Transverse colon (tissue), 4 donors: ENCODE measurements at regions not wholly inside any gene's neighbourhood (a gene's known extent, or its start where the extent isn't known, plus 50 kb on each side); places are given as distances from the start of the nearest gene placed in this dataset.

Source experiments
- DNase-seq: peaks from one replicate; pipeline ENCODE4 v3.0.0-alpha.2; 2019
- H3K27ac ChIP-seq, 4 donors: fragments of 200-600 bp; sonication (generic); 2 replicates each; pipeline ENCODE4 v1.5.1; 2016 to 2018; ENCODE audit warnings: inconsistent platforms in 4 of 4
- H3K27me3 ChIP-seq: fragments of 200-600 bp; sonication (generic); 2 replicates; pipeline ENCODE4 v1.5.1; 2017; ENCODE audit warnings: inconsistent platforms
- H3K36me3 ChIP-seq, 4 donors: fragments of 200-600 bp; sonication (generic); 2 replicates each; pipeline ENCODE4 v1.5.1; 2017 to 2019; ENCODE audit warnings: inconsistent platforms in 4 of 4
- H3K4me1 ChIP-seq, 4 donors: fragments of 200-600 bp; sonication (generic); 2 replicates each; pipeline ENCODE4 v1.5.1; 2017 to 2020; ENCODE audit warnings: inconsistent platforms in 4 of 4
- H3K4me3 ChIP-seq, 4 donors: fragments of 200-600 bp; sonication (generic); 1 replicate in 1 of 4; 2 replicates in 3 of 4; pipeline versions ENCODE4 v1.5.1 to v1.6.1; 2017 to 2019; ENCODE audit warnings: inconsistent platforms in 4 of 4
- H3K9me3 ChIP-seq, 2 donors: fragments of 200-600 bp; sonication (generic); 2 replicates each; pipeline ENCODE4 v1.5.1; 2017 to 2019; ENCODE audit warnings: inconsistent platforms in 2 of 2
- EP300 ChIP-seq: sonication (generic); formaldehyde crosslinking; IDR thresholded peaks from one replicate; pipeline ENCODE4 v1.6.1; 2017; ENCODE audit warnings: antibody characterized with exemption, low read depth
- POLR2A ChIP-seq: fragments of 450-650 bp; IDR thresholded peaks from one replicate; pipeline ENCODE4 v1.6.1; 2016; ENCODE audit warnings: antibody characterized with exemption, mild to moderate bottlenecking, moderate library complexity
- POLR2AphosphoS5 ChIP-seq, 3 donors: sonication (generic); formaldehyde crosslinking; IDR thresholded peaks; one replicate each; pipeline ENCODE4 v1.6.1; 2016; ENCODE audit warnings: antibody characterized with exemption in 3 of 3
- WGBS, 2 donors: methylation state at CpG; one replicate each; pipeline ENCODE4 v1.1.5; 2018; ENCODE audit warnings: low coverage in 1 of 2; 5-methylcytosine and 5-hydroxymethylcytosine counted together
- in situ Hi-C, 4 donors: fragments of 200-750 bp; cut with MboI; loops; one replicate each; pipeline versions ENCODE4 v1.15.0 to v1.15.1; 2017; ENCODE audit warnings: low sequenced_read_pairs in 3 of 4, low pct_ligation_motif_present in 1 of 4, low pct_unique_long_range_greater_than_20kb in 1 of 4
- intact Hi-C: fragments of 100-400 bp; cut with DNase I; formaldehyde crosslinking; loops from one replicate; pipeline ENCODE4 v1.15.1; 2023; ENCODE audit warnings: low total_unique reads
- TF ChIP-seq, protein P1 (sequence below), 5 experiments: fragments of 200-600 bp in 3 of 5; fragments of 450-650 bp in 2 of 5; sonication (generic) in 3 of 5; IDR thresholded peaks; 1 replicate in 2 of 5; 2 replicates in 3 of 5; pipeline ENCODE4 v1.5.1; 2016 to 2017; ENCODE audit warnings: antibody characterized with exemption in 5 of 5, inconsistent platforms in 3 of 5, mild to moderate bottlenecking in 2 of 5, moderate library complexity in 1 of 5

GRCh38 chr1:173410133-173410793 lies 66.9 kb upstream of the PRDX6 start:
- Histone ChIP-seq H3K36me3 (no peaks in the 10 kb centered on the region), H3K4me3 (no peak overlapping the region), H3K9me3 (no peaks in the 10 kb centered on the region), H3K27me3 (no peaks in the 10 kb centered on the region), H3K4me1 (peaks cover 0 to 12% (median 7%) of the 10 kb centered on the region in 4 donors), H3K27ac (peak overlapping the region in 1 of 4 donors; percentile 6)
- 73 to 97% methylated on average over 3 to 4 of the region's 4 CpGs for WGBS, 2 donors
- TF ChIP-seq, protein P1, sequence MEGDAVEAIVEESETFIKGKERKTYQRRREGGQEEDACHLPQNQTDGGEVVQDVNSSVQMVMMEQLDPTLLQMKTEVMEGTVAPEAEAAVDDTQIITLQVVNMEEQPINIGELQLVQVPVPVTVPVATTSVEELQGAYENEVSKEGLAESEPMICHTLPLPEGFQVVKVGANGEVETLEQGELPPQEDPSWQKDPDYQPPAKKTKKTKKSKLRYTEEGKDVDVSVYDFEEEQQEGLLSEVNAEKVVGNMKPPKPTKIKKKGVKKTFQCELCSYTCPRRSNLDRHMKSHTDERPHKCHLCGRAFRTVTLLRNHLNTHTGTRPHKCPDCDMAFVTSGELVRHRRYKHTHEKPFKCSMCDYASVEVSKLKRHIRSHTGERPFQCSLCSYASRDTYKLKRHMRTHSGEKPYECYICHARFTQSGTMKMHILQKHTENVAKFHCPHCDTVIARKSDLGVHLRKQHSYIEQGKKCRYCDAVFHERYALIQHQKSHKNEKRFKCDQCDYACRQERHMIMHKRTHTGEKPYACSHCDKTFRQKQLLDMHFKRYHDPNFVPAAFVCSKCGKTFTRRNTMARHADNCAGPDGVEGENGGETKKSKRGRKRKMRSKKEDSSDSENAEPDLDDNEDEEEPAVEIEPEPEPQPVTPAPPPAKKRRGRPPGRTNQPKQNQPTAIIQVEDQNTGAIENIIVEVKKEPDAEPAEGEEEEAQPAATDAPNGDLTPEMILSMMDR (IDR thresholded peaks at IDR 0.05) = no peak
- TF ChIP-seq POLR2AphosphoS5 (IDR thresholded peaks at IDR 0.05) = no peak
- TF ChIP-seq POLR2A = no peak
- no peak for TF ChIP-seq EP300
- DNase-seq = no peak
- intact Hi-C loops = no loop called here
- in situ Hi-C loops = loop anchor here in 3 of 4 donors (10.0 to 25.0 kb wide), 2 partner anchors 665 to 673 kb away; no protein-coding TSS in a partner anchor

DNA sequence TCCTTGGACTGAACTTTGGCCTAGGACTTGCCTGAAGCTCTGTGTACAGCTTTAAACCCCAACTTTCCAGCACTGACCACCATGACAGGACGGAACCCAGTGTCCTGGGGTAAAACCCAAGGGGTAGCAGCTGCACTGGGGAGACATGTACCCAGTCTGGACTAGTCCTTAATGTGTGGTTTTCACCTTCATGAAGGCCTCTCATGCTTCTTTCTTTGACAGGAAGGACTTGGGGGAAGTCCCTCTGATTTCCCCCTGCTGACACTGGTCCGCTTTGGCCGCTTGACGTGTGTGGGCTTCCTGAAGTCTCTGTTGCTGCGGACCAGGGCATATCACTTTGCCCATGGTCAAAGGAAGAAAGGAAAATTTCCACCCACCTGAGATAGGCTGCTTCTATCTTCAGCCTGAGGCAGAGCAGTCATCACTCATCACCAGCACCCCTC lies 66.3 kb upstream of the PRDX6 start:
- Histone ChIP-seq H3K27me3 (no peaks in the 10 kb centered on the region), H3K36me3 (no peaks in the 10 kb centered on the region), H3K4me1 (peaks cover 0 to 12% (median 7%) of the 10 kb centered on the region in 4 donors), H3K9me3 (no peaks in the 10 kb centered on the region), H3K27ac (no peak overlapping the region), H3K4me3 (no peak overlapping the region)
- in situ Hi-C loops = loop anchor here in 3 of 4 donors (10.0 to 25.0 kb wide), 2 partner anchors 666 to 674 kb away; no protein-coding TSS in a partner anchor
- whole genome bisulfite sequencing, 2 donors = 77% methylated on average over 5 of the region's 5 CpGs; no CpG with 5 or more reads in 1 of the 2 donors
- TF ChIP-seq POLR2A (no peak), EP300 (no peak), POLR2AphosphoS5 (IDR thresholded peaks at IDR 0.05) (no peak)
- TF ChIP-seq, protein P1 (IDR thresholded peaks at IDR 0.05) = no peak
- intact Hi-C loops = no loop called here
- DNase-seq = no peak

DNA sequence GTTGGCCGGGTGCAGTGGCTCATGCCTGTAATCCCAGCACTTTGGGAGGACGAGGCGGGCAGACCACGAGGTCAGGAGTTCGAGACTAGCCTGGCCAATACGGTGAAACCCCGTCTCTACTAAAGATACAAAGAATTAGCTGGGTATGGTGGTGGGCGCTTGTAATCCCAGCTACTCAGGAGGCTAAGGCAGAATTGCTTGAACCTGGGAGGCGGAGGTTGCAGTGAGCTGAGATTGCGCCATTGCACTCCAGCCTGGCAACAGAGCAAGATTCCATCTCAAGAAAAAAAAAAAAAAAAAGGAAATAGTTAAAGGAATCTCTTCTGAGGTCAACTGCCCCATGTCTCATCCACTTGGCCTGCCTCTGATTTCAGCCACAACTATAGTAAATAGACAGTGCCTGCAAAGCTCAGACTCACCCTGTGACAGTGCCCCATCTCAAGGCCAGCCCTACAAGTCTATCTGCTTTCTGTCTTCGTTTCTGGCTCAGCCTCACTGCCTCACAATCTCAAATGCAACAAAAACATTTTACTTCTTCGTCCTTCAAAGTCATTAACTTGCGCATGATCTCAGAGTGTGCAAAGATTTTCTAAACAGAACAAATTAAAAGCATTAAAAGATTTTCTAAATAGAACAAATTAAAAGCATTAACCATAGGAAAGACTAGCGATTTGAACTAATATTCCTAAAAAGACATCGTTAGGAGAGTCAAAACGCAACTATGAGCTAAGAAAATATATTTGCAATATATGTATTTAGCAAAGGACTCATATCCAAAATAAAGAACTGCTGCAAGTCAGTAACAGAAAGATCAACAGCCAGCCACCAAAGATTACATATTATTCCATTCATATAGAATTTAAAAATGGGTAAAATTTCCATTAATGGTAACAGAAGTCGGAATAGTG lies 65.0 kb upstream of the PRDX6 start:
- Histone ChIP-seq H3K36me3 (no peaks in the 10 kb centered on the region), H3K9me3 (no peaks in the 10 kb centered on the region), H3K4me1 (peaks cover 0 to 2% (median under 1%) of the 10 kb centered on the region in 4 donors), H3K27ac (no peak overlapping the region), H3K27me3 (no peaks in the 10 kb centered on the region), H3K4me3 (no peak overlapping the region)
- no peak for DNase-seq
- WGBS, 2 donors = 72 to 84% methylated on average over 10 to 17 of the region's 17 CpGs
- TF ChIP-seq POLR2A (no peak), EP300 (no peak), POLR2AphosphoS5 (IDR thresholded peaks at IDR 0.05) (no peak)
- TF ChIP-seq, protein P1 (IDR thresholded peaks at IDR 0.05) = no peak
- intact Hi-C loops (no loop called here), in situ Hi-C loops (loop anchor here in 3 of 4 donors (10.0 to 25.0 kb wide), 2 partner anchors 667 to 675 kb away; no protein-coding TSS in a partner anchor)

- 92 to 100% methylated on average over 1 to 7 of the region's 7 CpGs for WGBS, 2 donors
- Histone ChIP-seq H3K36me3 (no peaks in the 10 kb centered on the region), H3K27ac (peak overlapping the region in 1 of 4 donors; percentile 5), H3K4me1 (peaks cover 0 to 9% (median 3%) of the 10 kb centered on the region in 4 donors), H3K4me3 (no peak overlapping the region), H3K27me3 (no peaks in the 10 kb centered on the region), H3K9me3 (no peaks in the 10 kb centered on the region)
- DNase-seq = no peak
- intact Hi-C loops = no loop called here
- TF ChIP-seq POLR2AphosphoS5 (IDR thresholded peaks at IDR 0.05) (no peak), POLR2A (no peak), EP300 (no peak)
- TF ChIP-seq, protein P1 (IDR thresholded peaks at IDR 0.05) = no peak
- in situ Hi-C loops = loop anchor here in 3 of 4 donors (10.0 to 25.0 kb wide), 2 partner anchors 668 to 676 kb away; no protein-coding TSS in a partner anchor
Measured at GRCh38 chr1:173413271-173413707, 63.8 kb upstream of the PRDX6 start.
